GM18873 (cell line): ENCODE measurements at regions not wholly inside any gene's neighbourhood (a gene's known extent, or its start where the extent isn't known, plus 50 kb on each side); places are given as distances from the start of the nearest gene placed in this dataset.

Source experiments
- ATAC-seq: cut with Tn5 transposase; IDR thresholded peaks from one replicate; pipeline ENCODE4 v1.9.1; 2021; ENCODE audit warnings: mild to moderate bottlenecking, moderate library complexity, moderate number of reproducible peaks; ENCODE audit not compliant: unreplicated experiment, low FRiP score

DNA sequence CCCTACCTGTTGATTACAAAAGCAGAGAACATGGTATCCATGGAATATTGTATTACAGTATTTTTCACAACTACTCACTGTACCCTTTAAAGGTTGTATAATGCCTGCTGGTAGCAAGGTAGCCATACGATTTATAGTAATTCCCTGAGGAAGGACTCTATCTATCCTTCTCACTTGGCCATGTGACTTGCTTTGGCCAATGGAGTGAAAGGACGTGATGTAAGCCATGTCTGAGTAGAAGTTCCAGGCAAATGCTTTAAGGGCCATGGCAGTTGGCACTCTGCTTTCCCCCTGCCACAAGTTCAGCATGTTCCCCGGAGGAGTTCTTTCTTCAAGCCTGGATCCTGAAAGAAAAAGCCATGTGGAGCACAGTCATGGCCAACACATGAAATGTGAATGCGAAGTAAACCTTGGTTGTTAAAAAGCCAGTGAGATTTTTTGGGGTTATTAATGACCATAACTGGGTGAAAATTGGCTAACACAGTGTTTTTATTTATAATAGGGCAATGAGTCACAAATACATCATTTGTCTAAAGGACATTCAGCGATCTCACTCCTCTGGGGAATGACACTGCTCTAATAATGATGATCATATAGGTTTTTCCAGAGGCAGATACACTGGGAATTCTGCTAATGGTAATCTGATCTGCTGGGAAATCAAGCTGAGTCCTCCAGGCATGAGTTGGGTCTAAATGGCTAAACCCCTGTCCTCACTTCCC, 67.4 kb upstream of the SLC38A2 start:
- ATAC-seq, result no peak

DNA sequence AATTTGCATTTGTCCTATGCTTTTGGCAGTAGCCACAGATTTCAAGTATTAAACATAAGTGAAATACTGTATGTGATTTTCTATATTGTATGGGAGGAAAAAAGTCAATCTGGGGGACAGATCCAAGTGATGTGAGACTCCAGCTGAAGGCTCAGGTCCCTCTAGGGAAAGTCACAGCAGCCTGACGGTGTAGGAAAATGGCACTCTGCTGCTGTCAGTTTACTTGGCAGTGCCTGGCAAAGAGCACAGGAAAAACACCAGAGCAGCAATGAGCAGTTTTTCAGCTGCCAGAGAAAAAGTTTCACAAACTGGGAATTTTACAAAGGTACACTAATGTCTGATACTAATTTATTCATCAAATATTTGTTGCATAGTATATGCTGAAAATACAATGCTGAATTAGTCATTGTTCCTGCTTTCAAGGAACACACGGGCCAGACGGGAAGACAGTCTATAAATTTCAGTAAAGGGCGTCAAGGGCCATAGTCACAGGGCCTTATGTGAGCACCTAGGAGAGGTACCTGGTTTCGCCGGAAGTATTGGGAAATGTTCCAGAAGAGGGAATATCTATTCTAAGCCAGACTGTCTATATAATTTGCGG, 66.2 kb upstream of the SLC38A2 start:
- ATAC-seq, result no peak

GRCh38 chr12:46438256-46438655, 65.7 kb upstream of the SLC38A2 start:
- ATAC-seq, result no peak

DNA sequence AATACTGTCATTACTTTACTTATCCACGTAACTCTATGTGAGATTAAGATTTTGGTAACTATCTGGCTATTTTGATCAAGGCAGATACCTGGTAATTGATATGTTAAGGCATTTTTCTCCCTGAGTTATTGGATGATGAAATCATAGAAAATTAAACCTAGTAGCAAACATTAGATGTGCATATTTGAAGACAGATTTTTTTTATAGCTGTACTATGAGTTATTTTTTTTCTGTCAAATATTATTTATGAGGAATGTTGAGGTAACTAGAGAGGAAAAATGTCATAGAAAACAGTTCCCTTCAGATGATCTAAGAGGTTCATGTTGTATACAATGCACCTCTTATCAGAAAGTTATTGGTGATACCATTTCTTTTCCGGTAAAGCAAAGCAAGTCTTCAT, 64.9 kb upstream of the SLC38A2 start:
- no peak for ATAC-seq

GRCh38 chr12:46436747-46437146, 64.2 kb upstream of the SLC38A2 start:
- ATAC-seq, result no peak

DNA sequence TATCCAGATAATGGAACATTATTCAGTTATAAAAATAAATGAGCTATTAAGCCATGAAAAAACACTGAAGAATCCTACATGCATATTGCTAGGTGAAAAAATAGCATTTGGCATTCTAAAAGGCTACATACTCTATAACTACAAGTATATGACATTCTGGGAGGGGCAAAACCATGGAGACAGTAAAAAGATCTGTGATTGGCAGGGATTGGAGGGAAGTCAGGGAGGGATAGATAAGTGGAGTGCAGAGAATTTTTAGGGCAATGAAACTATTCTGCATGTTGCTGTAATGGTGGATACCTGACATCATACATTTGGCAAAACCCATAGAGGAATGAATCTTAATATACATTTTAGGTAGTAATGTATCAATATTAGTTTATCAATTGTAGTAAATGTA, 63.1 kb upstream of the SLC38A2 start:
- ATAC-seq, result no peak

- ATAC-seq, result no peak
These were observed 62.5 kb upstream of the SLC38A2 start for GRCh38 chr12:46435029-46435428.

DNA sequence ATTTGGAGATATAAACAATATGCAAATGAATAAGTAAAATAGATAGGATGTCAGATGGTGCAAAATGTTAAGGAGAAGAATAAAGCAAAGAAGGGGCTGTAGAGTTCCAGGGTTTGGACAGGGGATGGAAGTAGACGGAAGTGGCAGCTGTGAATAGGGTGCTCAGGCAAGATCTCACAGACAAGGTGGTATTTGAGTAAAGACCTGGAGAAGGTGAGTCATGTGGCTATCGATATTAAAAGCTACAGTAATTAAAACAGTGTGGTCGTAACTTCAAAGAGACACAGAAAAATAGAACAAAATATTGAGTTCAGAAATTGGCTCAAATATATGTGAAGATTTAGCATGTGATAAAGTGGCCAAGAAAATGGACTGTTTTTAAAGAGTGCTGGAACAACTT, 61.3 kb upstream of the SLC38A2 start:
- no peak for ATAC-seq

DNA sequence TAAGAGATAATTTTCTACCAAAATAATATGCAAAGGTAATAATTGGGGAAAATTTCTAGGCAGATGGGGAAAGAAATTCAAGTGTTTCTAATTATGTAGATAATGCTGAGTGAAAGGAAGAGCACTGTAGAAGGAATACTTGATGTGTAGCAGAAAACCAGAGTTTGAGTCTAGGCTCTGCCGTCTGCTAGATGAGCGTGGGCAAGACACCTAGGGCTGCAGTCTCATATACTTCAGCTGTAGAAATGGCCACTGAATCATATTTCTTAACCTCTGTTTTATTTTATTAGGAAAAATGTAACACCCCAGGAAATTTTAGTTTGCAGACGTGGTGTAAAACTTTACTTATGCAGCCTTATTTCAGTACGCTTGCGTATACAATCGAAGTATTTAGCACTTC, 59.8 kb upstream of the SLC38A2 start:
- ATAC-seq, result no peak

GRCh38 chr12:46430340-46430948, 57.9 kb upstream of the SLC38A2 start:
- no peak for ATAC-seq
